ENCODE measurements at regions not wholly inside any gene's neighbourhood (a gene's known extent, or its start where the extent isn't known, plus 50 kb on each side); places are given as distances from the start of the nearest gene placed in this dataset.
"Not testable (repeated sequence)": the region's sequence is repeated elsewhere in the genome, so short reads cannot be mapped to it uniquely, and the experiment has no call there.

GRCh38 chr2:131758941-131759340 is 231.3 kb downstream of the CCDC74A start:
- TF ChIP-seq POLR2A, POLR2AphosphoS5, TAF1 (IDR thresholded peaks at IDR 0.05; ENCODE audit: low read depth, low read length): not testable (repeated sequence)
